Calu3 (cell line): ENCODE measurements at regions not wholly inside any gene's neighbourhood (a gene's known extent, or its start where the extent isn't known, plus 50 kb on each side); places are given as distances from the start of the nearest gene placed in this dataset.

Experiments
- BruUV-seq: library from RNA; stranded (reverse); fragments of 400-500 nt; replicated peaks from 2 replicates; lab custom pipeline; 2021; lab: Mats Ljungman, UMichigan
- CTCF ChIA-PET: fragments of 300-600 bp; sonication (Branson Sonifier 250); formaldehyde crosslinking; loops from one replicate; lab custom pipeline; 2022; ENCODE audit warnings: antibody characterized with exemption; lab: Charles Lee
- DNase-seq: peaks from one replicate; pipeline ENCODE4 v3.0.0; 2022
- H3K27ac Mint-ChIP-seq: one replicate; pipeline ENCODE4 v1.8.0; 2022; ENCODE audit warnings: mixed read lengths; ENCODE audit not compliant: unreplicated experiment
- H3K27me3 Mint-ChIP-seq: one replicate; pipeline ENCODE4 v1.8.0; 2022; ENCODE audit warnings: mixed read lengths; ENCODE audit not compliant: unreplicated experiment
- H3K36me3 Mint-ChIP-seq: one replicate; pipeline ENCODE4 v1.8.0; 2022; ENCODE audit warnings: mild to moderate bottlenecking, moderate library complexity, mixed read lengths; ENCODE audit not compliant: insufficient read depth, unreplicated experiment
- H3K4me1 Mint-ChIP-seq: one replicate; pipeline ENCODE4 v1.8.0; 2022; ENCODE audit warnings: mild to moderate bottlenecking, low read depth, mixed read lengths; ENCODE audit not compliant: unreplicated experiment
- H3K4me3 Mint-ChIP-seq: one replicate; pipeline ENCODE4 v1.8.0; 2022; ENCODE audit warnings: mild to moderate bottlenecking, low read depth, moderate library complexity, mixed read lengths; ENCODE audit not compliant: unreplicated experiment
- H3K9me3 Mint-ChIP-seq: one replicate; pipeline ENCODE4 v1.8.0; 2022; ENCODE audit warnings: low read depth, mixed read lengths; ENCODE audit not compliant: unreplicated experiment
- CTCF ChIP-seq: fragments of 200-600 bp; IDR thresholded peaks from one replicate; pipeline ENCODE4 v1.8.0; 2022; ENCODE audit warnings: antibody characterized with exemption; ENCODE audit not compliant: unreplicated experiment
- intact Hi-C: fragments of 100-400 bp; cut with micrococcal nuclease; formaldehyde crosslinking; loops from one replicate; pipeline ENCODE4 v1.10.0; 2022; ENCODE audit not compliant: unreplicated experiment

GRCh38 chr2:234836271-234836670, 115.5 kb upstream of the SH3BP4 start:
- Mint-ChIP-seq H3K27ac (no peak overlapping the region), H3K9me3 (no peaks in the 10 kb centered on the region), H3K27me3 (no peaks in the 10 kb centered on the region), H3K4me1 (peaks cover 16% of the 10 kb centered on the region), H3K4me3 (no peak overlapping the region), H3K36me3 (no peaks in the 10 kb centered on the region)
- TF ChIP-seq CTCF, result no peak
- CTCF ChIA-PET, result no interaction called here
- intact Hi-C loops, result no loop called here
- no TSS peak for BruUV-seq
- DNase-seq, result no peak

GRCh38 chr2:234835738-234836137, 116.1 kb upstream of the SH3BP4 start:
- no peak for DNase-seq
- intact Hi-C loops, result no loop called here
- H3K36me3 Mint-ChIP-seq, result no peaks in the 10 kb centered on the region
- no peak for TF ChIP-seq CTCF
- no peaks in the 10 kb centered on the region for H3K9me3 Mint-ChIP-seq
- peaks cover 10% of the 10 kb centered on the region for H3K4me1 Mint-ChIP-seq
- no TSS peak for BruUV-seq
- H3K27me3 Mint-ChIP-seq, result no peaks in the 10 kb centered on the region
- no peak overlapping the region for H3K4me3 Mint-ChIP-seq
- no peak overlapping the region for H3K27ac Mint-ChIP-seq
- CTCF ChIA-PET, result no interaction called here

- no TSS peak for BruUV-seq
- no peak for TF ChIP-seq CTCF
- DNase-seq, result no peak
- no peak overlapping the region for H3K4me3 Mint-ChIP-seq
- H3K36me3 Mint-ChIP-seq, result no peaks in the 10 kb centered on the region
- peaks cover 5% of the 10 kb centered on the region for H3K4me1 Mint-ChIP-seq
- CTCF ChIA-PET, result interaction anchor here (0.6 kb wide), 1 partner anchor 117 kb away, joined by 3 read pairs; the partner anchor contains the start of gene SH3BP4
- H3K9me3 Mint-ChIP-seq, result no peaks in the 10 kb centered on the region
- H3K27me3 Mint-ChIP-seq, result no peaks in the 10 kb centered on the region
- H3K27ac Mint-ChIP-seq, result no peak overlapping the region
- intact Hi-C loops, result no loop called here
These were observed 117.4 kb upstream of the SH3BP4 start for GRCh38 chr2:234834228-234834923.

- H3K27ac Mint-ChIP-seq, result no peak overlapping the region
- BruUV-seq, result no TSS peak
- TF ChIP-seq CTCF, result no peak
These were observed 121.0 kb upstream of the SH3BP4 start for GRCh38 chr2:234830853-234831252.

More at GRCh38 chr2:234830853-234831252, 121.0 kb upstream of the SH3BP4 start:
- Mint-ChIP-seq H3K4me3 (no peak overlapping the region), H3K36me3 (no peaks in the 10 kb centered on the region), H3K27me3 (no peaks in the 10 kb centered on the region), H3K4me1 (peaks cover 31% of the 10 kb centered on the region), H3K9me3 (no peaks in the 10 kb centered on the region)
- intact Hi-C loops, result no loop called here
- CTCF ChIA-PET, result no interaction called here
- DNase-seq, result no peak
